SK-N-SH (cell line): ENCODE measurements at regions not wholly inside any gene's neighbourhood (a gene's known extent, or its start where the extent isn't known, plus 50 kb on each side); places are given as distances from the start of the nearest gene placed in this dataset.

Experiments used
- CTCF ChIA-PET: fragments of 300-600, 350-600 bp; formaldehyde crosslinking; extraction: SDS; loops from one replicate; lab custom pipeline; 2021; lab: Yijun Ruan, JAX
- POLR2A ChIA-PET: fragments of 350-600 bp; sonication (Branson Sonifier 250); formaldehyde crosslinking; extraction: SDS; loops from one replicate; lab custom pipeline; 2020; ENCODE audit warnings: antibody characterized with exemption, inconsistent platforms; lab: Yijun Ruan, JAX
- DNase-seq: peaks from one replicate; pipeline ENCODE4 v3.0.0; 2012
- H2AFZ ChIP-seq: fragments of 200-600 bp; sonication (generic); 2 replicates; pipeline ENCODE4 v1.8.1; 2016; ENCODE audit warnings: antibody characterized with exemption, mild to moderate bottlenecking, low read depth
- H3F3A ChIP-seq: fragments of 200-600 bp; sonication (generic); replicated peaks from 2 replicates; pipeline ENCODE3; 2016; ENCODE audit warnings: antibody characterized with exemption, mild to moderate bottlenecking; ENCODE audit not compliant: insufficient read depth
- H3K27ac ChIP-seq, 2 experiments: fragments of 200-500 bp in 1 of 2; fragments of 200-600 bp in 1 of 2; sonication (Bioruptor generic) in 1 of 2; sonication (generic), shearing (Covaris generic) in 1 of 2; 2 replicates each; pipeline versions ENCODE4 v1.5.1 to v1.6.1; 2014 to 2016; ENCODE audit warnings: low read depth in 2 of 2, inconsistent platforms in 1 of 2, low read length in 1 of 2, mild to moderate bottlenecking in 1 of 2, mixed read lengths in 1 of 2
- H3K27me3 ChIP-seq: fragments of 200-600 bp; sonication (generic), shearing (Covaris generic); 2 replicates; pipeline ENCODE4 v1.6.1; 2016; ENCODE audit warnings: mixed run types; ENCODE audit not compliant: insufficient read depth
- H3K36me3 ChIP-seq, 2 experiments: fragments of 200-500 bp in 1 of 2; fragments of 200-600 bp in 1 of 2; sonication (Bioruptor generic) in 1 of 2; sonication (generic) in 1 of 2; replicated peaks in 1 of 2; 2 replicates each; pipeline versions ENCODE3 to v1.5.1; 2014 to 2016; ENCODE audit warnings: low read length in 1 of 2, mild to moderate bottlenecking in 1 of 2; ENCODE audit not compliant: insufficient read depth in 2 of 2, control insufficient read depth in 1 of 2
- H3K4me1 ChIP-seq, 2 experiments: fragments of 200-500 bp in 1 of 2; fragments of 200-600 bp in 1 of 2; sonication (Bioruptor generic) in 1 of 2; sonication (generic), shearing (Covaris generic) in 1 of 2; 2 replicates each; pipeline versions ENCODE4 v1.5.1 to v1.6.1; 2014 to 2016; ENCODE audit warnings: low read depth in 1 of 2, low read length in 1 of 2, mixed run types in 1 of 2; ENCODE audit not compliant: insufficient read depth in 2 of 2, control insufficient read depth in 1 of 2
- H3K4me2 ChIP-seq: fragments of 200-600 bp; sonication (generic), shearing (Covaris generic); 2 replicates; pipeline ENCODE4 v1.6.1; 2017; ENCODE audit warnings: mixed run types
- H3K4me3 ChIP-seq, 2 experiments: fragments of 200-500 bp in 1 of 2; fragments of 200-600 bp in 1 of 2; sonication (Bioruptor generic) in 1 of 2; sonication (generic), shearing (Covaris generic) in 1 of 2; 2 replicates each; pipeline versions ENCODE4 v1.5.1 to v1.8.1; 2014 to 2016; ENCODE audit warnings: low read depth in 2 of 2, inconsistent platforms in 1 of 2, low read length in 1 of 2, mild to moderate bottlenecking in 1 of 2, mixed read lengths in 1 of 2, moderate library complexity in 1 of 2
- H3K79me2 ChIP-seq: fragments of 200-600 bp; sonication (generic); 2 replicates; pipeline ENCODE4 v1.8.1; 2017; ENCODE audit warnings: mild to moderate bottlenecking; ENCODE audit not compliant: insufficient read depth
- H3K9ac ChIP-seq: fragments of 200-600 bp; sonication (generic); 2 replicates; pipeline ENCODE4 v1.6.1; 2017; ENCODE audit warnings: mixed run types
- H3K9me2 ChIP-seq: fragments of 200-600 bp; sonication (generic); 2 replicates; pipeline ENCODE4 v1.6.1; 2017; ENCODE audit warnings: mixed run types
- H3K9me3 ChIP-seq: fragments of 200-600 bp; sonication (generic); 2 replicates; pipeline ENCODE4 v1.6.1; 2017; ENCODE audit warnings: mixed run types, mild to moderate bottlenecking, moderate library complexity
- H4K20me1 ChIP-seq: fragments of 200-600 bp; sonication (generic); 2 replicates; pipeline ENCODE4 v1.6.1; 2017; ENCODE audit warnings: mild to moderate bottlenecking, mixed run types; ENCODE audit not compliant: insufficient read depth
- CHD2 ChIP-seq: fragments of 150-350 bp; IDR thresholded peaks from 2 replicates; pipeline ENCODE4 v1.6.1; 2018; ENCODE audit warnings: low read length; ENCODE audit not compliant: partially characterized antibody
- ELF1 ChIP-seq: IDR thresholded peaks from 2 replicates; pipeline ENCODE4 v1.4.0; 2012
- FOXJ3 ChIP-seq: sonication (generic); formaldehyde crosslinking; IDR thresholded peaks from 2 replicates; pipeline ENCODE4 v1.5.1; 2020; ENCODE audit warnings: mild to moderate bottlenecking, missing genetic modification reagents
- FOXM1 ChIP-seq: IDR thresholded peaks from 2 replicates; pipeline ENCODE4 v1.4.0; 2012; ENCODE audit warnings: low read depth, mild to moderate bottlenecking
- GATA2 ChIP-seq: sonication (generic); formaldehyde crosslinking; IDR thresholded peaks from 2 replicates; pipeline ENCODE4 v1.5.0; 2020; ENCODE audit warnings: mild to moderate bottlenecking, missing genetic modification reagents
- NFIC ChIP-seq: IDR thresholded peaks from 2 replicates; pipeline ENCODE4 v1.4.0; 2012; ENCODE audit warnings: borderline replicate concordance
- RAD21 ChIP-seq: IDR thresholded peaks from 2 replicates; pipeline ENCODE4 v1.6.1; 2012; ENCODE audit warnings: mild to moderate bottlenecking, low read length
- REST ChIP-seq: IDR thresholded peaks from 2 replicates; pipeline ENCODE4 v1.6.1; 2012; ENCODE audit warnings: mild to moderate bottlenecking, low read depth, low read length, moderate library complexity
- RXRA ChIP-seq: IDR thresholded peaks from 2 replicates; pipeline ENCODE4 v1.4.0; 2012; ENCODE audit warnings: low read depth, mild to moderate bottlenecking, borderline replicate concordance
- SIN3A ChIP-seq: IDR thresholded peaks from 2 replicates; pipeline ENCODE4 v1.6.1; 2012; ENCODE audit warnings: low read depth, mild to moderate bottlenecking, low read length, moderate library complexity, borderline replicate concordance
- TCF12 ChIP-seq: IDR thresholded peaks from 2 replicates; pipeline ENCODE4 v1.4.0; 2012
- WGBS: methylation state at CpG from one replicate; pipeline ENCODE4 v1.1.6; 2017; ENCODE audit warnings: low lambda C conversion rate; 5-methylcytosine and 5-hydroxymethylcytosine counted together
- TF ChIP-seq, protein P1 (sequence below): IDR thresholded peaks from 2 replicates; pipeline ENCODE4 v1.4.0; 2012; ENCODE audit warnings: low read depth, borderline replicate concordance
- TF ChIP-seq, protein P2 (sequence below): IDR thresholded peaks from 2 replicates; pipeline ENCODE4; 2012
- TF ChIP-seq, protein P3 (sequence below): fragments of 150-350 bp; IDR thresholded peaks from 2 replicates; pipeline ENCODE4 v1.6.1; 2016; ENCODE audit warnings: mild to moderate bottlenecking, low read depth, low read length
- TF ChIP-seq, protein P4 (sequence below): fragments of 150-350 bp; IDR thresholded peaks from 2 replicates; pipeline ENCODE4 v1.6.1; 2017; ENCODE audit warnings: antibody characterized with exemption, low read length, low read depth, borderline replicate concordance
- TF ChIP-seq, protein P5 (sequence below): IDR thresholded peaks from 2 replicates; pipeline ENCODE4 v1.4.0; 2012; ENCODE audit warnings: low read depth

DNA sequence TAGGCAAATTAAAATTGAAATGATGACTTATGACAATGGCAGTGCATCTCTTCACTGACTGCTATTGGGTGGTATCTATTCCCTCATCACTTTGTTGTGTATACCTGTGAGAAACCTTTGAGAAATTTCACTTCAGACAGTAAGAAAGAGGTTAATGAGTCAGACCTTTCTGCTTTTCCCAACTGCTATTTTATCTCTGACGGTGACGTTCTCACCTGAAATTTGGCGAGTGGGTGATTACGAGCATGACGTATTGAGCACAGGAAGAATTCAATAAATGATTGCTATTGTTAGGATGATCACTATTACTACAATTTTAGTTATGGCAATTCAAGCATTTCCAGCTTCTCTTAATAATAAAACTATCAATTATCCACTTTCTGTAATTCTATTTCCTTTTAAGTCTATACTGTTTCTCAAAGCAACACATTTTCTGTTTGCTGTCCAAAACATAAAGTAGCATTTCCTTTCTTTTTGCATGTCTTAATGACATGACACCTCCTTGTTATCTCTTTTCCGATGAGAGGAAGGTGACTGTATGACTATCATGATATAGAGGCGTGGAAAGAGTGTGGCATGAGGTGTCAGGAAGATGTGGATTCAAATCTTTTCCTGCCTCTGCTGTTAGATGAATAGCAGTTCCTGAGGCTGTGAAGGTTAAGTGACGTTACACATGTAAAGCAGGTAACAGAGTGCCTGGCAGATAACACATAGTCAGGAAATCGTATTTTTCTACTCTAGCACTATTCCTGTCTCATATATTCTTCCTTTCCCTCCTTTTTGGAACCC is 504.9 kb upstream of the SEMA6D start (continued):
- TF ChIP-seq REST (no peak), FOXJ3 (CRISPR knock-in tag) (no peak), FOXM1 (no peak)
- TF ChIP-seq, protein P1, sequence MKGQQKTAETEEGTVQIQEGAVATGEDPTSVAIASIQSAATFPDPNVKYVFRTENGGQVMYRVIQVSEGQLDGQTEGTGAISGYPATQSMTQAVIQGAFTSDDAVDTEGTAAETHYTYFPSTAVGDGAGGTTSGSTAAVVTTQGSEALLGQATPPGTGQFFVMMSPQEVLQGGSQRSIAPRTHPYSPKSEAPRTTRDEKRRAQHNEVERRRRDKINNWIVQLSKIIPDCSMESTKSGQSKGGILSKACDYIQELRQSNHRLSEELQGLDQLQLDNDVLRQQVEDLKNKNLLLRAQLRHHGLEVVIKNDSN = no peak

DNA sequence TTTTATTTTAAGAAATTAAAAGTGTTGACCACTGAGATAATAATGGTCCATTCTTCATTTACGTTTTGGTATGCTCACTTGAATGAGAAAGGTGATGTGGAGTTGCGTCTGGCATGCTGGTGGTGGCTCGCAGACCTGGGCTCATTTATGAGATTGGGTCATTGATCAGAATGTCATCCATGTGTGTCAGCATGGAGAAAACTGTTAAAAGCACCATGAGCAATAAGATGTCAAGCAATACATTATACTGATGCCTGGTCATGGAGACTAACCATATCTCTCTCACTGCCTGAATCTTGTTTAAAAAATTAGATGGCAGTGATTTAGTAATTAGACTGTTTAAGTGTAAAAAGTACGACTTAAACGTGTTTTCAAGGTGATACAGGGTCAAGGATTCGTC is 503.4 kb upstream of the SEMA6D start:
- 32% methylated on average over 6 of the region's 6 CpGs for WGBS
- CTCF ChIA-PET = no interaction called here
- POLR2A ChIA-PET = no interaction called here
- TF ChIP-seq CHD2 (no peak), REST (no peak), RXRA (no peak), GATA2 (no peak), TCF12 (no peak), SIN3A (no peak), ELF1 (no peak), NFIC (no peak), RAD21 (no peak)
- TF ChIP-seq, protein P2, sequence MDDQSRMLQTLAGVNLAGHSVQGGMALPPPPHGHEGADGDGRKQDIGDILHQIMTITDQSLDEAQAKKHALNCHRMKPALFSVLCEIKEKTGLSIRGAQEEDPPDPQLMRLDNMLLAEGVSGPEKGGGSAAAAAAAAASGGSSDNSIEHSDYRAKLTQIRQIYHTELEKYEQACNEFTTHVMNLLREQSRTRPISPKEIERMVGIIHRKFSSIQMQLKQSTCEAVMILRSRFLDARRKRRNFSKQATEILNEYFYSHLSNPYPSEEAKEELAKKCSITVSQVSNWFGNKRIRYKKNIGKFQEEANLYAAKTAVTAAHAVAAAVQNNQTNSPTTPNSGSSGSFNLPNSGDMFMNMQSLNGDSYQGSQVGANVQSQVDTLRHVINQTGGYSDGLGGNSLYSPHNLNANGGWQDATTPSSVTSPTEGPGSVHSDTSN = no peak
- TF ChIP-seq, protein P3, sequence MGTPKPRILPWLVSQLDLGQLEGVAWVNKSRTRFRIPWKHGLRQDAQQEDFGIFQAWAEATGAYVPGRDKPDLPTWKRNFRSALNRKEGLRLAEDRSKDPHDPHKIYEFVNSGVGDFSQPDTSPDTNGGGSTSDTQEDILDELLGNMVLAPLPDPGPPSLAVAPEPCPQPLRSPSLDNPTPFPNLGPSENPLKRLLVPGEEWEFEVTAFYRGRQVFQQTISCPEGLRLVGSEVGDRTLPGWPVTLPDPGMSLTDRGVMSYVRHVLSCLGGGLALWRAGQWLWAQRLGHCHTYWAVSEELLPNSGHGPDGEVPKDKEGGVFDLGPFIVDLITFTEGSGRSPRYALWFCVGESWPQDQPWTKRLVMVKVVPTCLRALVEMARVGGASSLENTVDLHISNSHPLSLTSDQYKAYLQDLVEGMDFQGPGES = no peak
- TF ChIP-seq, protein P4, sequence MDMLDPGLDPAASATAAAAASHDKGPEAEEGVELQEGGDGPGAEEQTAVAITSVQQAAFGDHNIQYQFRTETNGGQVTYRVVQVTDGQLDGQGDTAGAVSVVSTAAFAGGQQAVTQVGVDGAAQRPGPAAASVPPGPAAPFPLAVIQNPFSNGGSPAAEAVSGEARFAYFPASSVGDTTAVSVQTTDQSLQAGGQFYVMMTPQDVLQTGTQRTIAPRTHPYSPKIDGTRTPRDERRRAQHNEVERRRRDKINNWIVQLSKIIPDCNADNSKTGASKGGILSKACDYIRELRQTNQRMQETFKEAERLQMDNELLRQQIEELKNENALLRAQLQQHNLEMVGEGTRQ = no peak
- TF ChIP-seq, protein P5, sequence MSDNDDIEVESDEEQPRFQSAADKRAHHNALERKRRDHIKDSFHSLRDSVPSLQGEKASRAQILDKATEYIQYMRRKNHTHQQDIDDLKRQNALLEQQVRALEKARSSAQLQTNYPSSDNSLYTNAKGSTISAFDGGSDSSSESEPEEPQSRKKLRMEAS = no peak
- TF ChIP-seq, protein P1 = no peak

More for the DNA sequence above, 503.4 kb upstream of the SEMA6D start:
- Histone ChIP-seq H3K9me3 (no peaks in the 10 kb centered on the region), H3K9ac (no peak overlapping the region), H3K27ac (no peak overlapping the region), H4K20me1 (no peaks in the 10 kb centered on the region), H3K4me2 (no peak overlapping the region), H3K36me3 (no peaks in the 10 kb centered on the region), H2AFZ (no peak overlapping the region), H3K4me1 (no peaks in the 10 kb centered on the region), H3K4me3 (no peak overlapping the region), H3K79me2 (no peaks in the 10 kb centered on the region), H3K27me3 (no peaks in the 10 kb centered on the region), H3K9me2 (no peaks in the 10 kb centered on the region), H3F3A (no peaks in the 10 kb centered on the region)
- DNase-seq = no peak
